Right kidney (tissue), 1 donor: ENCODE measurements at regions not wholly inside any gene's neighbourhood (a gene's known extent, or its start where the extent isn't known, plus 50 kb on each side); places are given as distances from the start of the nearest gene placed in this dataset.

ENCODE experiments used
- DNase-seq: peaks from one replicate; pipeline ENCODE4 v3.0.0-alpha.2; 2016

DNA sequence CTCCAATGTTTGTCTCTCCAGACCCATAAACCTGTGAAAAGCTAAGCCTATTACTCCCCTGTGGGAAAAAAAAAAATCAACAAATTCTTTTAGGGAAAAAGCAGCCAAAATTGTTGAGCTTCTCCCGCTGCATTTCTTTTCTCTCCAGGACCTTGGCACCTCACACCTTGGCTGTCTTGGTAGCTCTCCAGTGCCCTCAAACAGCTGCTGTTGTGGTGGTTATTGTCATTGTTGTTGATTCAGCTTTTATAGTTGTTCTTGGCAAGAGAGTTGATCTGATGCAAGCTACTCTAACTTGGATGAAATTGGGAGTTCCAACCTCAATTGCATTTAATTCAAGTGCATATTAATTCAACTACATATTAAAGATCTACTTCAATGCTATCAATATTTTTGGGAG, 516.9 kb upstream of the LARGE1 start:
- no peak for DNase-seq

DNA sequence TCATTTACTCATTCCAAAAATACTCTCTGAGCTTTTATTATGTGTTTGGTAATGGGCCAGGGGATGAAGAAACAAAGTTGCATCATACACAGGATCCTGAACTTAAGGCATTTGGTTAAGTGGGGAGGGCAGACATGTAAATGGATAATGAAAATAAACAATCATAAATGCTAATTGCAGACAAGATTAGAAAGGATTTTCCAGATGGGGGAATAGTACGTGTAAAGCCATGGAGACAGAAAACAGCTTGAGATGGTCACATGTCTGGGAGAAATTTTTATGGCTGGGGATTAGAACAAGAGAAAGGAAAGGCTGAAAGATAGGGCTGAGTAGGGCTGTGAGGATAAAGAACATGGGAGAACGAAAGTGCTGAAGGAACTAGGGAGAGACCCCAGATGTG, 534.3 kb upstream of the LARGE1 start:
- no peak for DNase-seq

DNA sequence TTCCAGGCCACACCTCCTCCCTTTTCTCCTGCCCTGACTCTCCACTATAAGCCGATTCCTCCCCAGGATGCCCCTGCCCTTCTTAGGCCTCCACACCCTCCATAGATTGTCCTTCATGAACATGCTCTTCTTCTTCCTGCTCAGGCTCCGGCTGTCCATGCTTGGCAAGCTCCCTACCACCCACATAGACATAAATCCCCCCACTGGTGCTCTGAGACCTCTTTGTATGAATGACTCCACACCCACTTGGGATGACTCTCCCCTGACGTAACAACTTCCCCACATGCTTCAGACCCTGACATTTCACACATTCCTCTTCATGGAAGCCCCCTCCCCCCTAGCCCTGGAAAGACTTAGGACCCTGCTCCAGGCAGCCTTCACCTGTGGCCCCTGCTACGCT, 542.5 kb upstream of the LARGE1 start:
- DNase-seq = no peak

DNA sequence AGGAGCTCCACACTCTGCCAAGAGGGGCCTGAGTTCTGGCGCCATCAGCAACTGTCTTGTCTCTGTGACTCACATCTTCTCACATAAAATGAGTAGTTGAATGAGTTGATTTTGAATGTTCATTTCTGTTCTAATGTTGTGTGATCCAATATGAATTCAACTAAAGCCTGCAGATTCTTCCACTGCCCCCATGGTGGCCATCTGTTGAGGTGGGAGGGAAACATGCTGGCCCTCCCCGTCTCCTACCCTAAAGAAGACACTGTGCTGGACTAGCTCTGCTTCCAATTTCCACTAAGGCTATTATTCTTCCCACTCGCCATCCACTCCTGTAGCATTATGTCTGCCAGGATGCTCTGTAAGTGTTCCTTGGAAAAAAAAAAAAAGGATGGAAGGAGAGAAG, 555.6 kb upstream of the LARGE1 start:
- DNase-seq = no peak

DNA sequence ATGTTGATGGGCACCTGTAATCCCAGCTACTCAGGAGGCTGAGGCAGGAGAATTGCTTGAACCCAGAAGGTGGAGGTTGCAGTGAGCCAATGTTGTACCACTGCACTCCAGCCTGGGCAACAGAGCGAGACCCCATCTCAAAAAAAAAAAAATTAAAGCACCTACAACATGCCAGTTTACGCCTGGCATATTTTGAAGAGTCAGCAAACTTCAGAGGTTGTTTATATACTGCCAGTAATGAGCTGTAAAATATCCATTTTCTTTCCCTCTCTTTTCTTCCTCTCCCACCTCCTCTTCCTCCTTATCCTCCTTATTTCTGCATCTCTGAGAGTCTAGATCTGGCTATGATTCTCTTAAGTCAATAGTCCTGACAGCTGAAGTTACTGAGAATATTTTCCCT, 556.5 kb upstream of the LARGE1 start:
- DNase-seq = no peak

DNA sequence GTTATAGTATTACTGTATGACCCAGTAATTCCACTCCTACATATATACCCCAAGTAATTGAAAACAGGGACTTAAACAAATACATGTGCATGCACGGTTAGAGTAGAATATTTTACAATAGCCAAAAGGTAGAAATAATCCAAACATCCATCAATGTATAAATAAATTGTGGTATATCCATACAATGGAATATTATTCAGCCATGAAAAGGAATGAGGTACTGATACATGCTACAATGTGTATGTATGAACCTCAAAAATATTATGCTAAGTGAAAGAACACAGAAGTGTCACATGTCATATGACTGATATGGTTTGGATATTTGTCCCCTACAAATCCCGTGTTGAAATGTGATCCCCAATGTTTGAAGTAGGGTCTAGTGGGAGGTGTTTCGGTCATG, 560.8 kb upstream of the LARGE1 start:
- DNase-seq = no peak

DNA sequence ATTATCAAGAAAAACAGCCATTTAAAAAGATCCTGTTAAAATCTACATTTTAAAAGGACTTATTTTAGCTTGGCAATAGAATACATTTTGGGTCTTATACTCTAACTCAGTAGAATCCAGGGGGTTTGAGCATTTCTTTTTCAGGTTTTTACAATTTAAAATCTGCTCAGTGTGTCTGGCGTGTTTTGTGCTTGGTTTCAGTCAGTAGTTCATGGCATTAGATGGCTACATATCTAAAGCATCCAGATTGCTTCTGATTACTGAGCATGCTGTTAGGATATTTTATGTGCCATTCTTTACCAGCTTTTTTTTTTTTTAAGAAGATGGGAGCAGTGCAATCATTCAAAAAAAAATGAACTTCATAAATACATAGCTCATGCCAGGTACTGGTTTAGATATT, 566.1 kb upstream of the LARGE1 start:
- DNase-seq = no peak

DNA sequence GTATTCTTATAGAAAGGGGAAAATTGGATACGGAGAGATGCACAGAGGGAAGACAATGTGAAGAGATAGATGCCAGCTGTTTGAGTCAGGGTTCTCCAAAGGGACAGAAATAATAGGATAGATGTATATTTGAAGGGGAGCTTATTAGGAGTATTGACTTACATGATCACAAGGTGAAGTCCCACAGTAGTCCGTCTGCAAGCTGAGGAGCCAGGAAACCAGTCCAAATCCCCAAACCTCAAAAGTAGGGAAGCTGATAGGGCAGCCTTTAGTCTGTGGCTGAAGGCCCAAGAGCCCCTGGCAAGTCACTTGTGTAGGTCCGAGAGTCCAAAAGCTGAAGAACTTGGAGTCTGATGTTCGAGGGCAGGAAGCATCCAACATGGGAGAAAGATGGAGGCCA, 569.6 kb upstream of the LARGE1 start:
- DNase-seq = no peak

DNA sequence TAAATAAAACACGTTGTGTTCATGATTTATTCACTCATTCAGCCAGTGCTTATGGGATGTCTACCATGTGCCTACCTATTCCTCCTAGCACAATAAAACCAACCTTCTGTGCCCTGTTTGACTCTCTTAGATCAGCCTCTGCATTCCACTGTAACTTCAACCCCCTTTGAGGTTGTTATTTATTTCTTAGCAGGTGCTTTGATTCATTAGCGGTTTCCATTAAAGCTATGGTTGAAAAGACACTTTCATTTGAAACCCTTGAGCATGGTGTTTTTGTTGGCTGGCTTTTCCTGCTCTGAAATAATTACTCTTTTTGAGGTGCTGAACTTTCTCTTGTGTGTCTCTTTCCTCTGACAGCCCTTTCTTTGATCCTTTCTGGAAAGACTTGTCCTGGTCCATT, 570.6 kb upstream of the LARGE1 start:
- peak; percentile 34 for DNase-seq

DNA sequence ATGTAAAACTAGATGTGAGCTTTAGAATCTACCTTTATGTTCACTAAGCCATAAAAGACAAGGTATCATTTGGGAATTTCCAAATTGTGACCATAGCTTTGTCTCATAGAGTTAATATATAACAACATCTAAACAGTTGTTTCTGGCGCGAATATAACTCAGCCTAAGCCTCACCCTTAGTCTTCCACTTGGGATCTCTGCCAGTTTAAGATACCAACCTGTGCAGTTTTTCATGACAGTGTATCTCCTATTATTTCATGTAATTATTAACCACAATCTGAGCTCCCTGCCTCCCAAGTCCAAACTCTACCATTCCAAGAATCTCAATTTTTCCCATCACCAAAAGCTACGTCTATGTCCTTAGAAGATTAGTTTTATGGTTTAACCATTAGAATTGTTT, 572.5 kb upstream of the ISX start:
- no peak for DNase-seq

DNA sequence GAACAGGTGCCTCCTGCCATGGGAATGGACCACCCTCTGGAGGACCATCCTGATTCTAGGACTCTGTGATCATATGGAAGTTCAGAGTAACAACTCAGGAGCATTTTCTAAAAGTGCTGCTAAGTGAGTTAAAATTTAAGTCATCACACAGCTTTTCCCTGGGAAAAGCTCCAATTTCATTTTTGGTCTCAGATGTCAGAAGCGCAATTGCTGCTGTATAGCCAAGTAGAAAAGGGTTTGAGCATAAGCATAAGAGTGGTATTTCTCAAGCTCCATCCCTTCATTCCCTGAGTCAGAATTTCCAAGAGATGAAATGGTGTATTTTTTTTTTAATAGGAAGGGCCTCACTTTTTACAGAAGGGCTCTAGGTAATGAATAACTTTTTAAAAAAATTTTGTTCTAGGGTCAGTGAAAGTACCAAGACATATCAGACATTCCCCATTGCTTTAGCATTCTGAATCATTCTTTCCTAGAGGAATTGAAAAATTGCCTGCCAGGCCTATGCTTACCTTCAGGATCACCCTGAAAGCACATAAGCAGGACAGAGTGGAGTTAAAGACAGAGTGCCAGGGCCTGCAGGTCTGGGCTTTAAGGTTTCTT, 564.5 kb upstream of the ISX start:
- no peak for DNase-seq

DNA sequence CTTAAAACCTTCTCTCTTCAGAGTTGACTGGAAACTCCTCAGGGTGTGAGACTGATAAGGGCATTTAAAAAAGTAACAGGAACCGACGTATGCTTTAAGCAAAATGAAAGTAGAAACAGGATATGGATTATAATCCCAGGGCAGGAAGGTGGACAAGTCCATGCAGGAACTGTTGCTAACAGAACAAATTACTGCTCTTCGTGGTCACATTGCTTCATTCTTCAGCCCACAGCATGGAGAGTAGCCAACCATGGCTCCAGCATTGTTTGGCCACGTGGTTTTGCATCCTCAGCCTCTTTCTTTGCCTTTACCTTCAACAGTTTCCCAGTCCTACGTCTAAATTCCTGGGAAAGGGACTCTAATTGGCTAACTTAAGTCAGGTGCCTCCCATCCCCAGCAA, 563.1 kb upstream of the ISX start:
- DNase-seq = no peak

DNA sequence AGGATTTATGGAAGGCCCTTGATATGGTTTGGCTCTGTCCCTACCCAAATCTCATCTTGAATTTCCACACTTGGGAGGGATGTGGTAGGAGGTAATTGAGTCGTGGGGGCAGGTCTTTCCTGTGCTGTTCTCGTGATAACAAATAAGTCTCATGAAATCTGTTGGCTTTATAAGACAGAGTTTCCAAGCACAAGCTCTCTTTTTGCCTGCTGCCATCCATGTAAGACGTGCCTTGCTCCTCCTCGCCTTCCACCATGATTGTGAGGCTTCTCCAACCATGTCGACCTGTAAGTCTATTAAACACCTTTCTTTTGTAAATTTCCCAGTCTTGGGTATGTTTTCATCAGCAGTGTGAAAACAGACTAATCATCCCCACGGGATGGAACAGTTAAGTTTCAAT, 557.2 kb upstream of the ISX start:
- DNase-seq = no peak

DNA sequence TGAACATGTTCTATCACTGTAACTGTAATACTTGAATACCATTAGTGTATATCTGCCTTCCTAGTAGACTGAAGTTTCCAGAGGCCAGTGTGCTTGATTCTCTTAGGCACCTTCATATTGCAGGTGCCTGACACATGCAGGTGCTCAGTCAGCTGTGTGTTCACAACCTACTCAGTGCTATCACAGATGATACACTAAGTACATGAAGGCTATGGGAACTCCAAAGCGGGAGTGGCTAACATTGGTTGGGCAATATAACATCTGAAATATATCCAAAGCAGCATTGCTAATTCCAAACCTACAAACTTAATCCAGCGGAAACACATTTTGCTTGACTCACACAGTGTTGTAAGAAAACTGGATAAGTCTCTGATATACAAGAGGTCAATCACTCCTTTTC, 539.3 kb upstream of the ISX start:
- no peak for DNase-seq

DNA sequence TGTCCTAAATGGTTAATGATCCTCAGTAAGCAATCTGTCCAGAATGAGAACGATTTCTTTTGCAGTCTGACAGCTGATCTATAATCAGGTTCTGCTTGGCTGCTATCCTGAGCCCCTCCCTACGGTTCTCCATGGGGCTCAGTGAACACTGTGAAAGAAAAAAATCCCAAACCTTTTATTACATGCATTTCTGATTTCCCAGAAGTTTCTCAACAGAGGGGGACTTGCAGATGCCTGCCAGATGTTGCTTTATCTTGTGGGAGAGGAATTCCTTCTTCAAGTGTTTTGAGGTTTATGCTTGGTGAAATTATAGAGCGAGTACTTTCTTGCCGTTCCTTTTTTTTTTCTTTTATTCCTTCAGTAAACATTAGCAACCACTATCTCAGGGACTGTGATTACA, 531.9 kb upstream of the ISX start:
- no peak for DNase-seq

DNA sequence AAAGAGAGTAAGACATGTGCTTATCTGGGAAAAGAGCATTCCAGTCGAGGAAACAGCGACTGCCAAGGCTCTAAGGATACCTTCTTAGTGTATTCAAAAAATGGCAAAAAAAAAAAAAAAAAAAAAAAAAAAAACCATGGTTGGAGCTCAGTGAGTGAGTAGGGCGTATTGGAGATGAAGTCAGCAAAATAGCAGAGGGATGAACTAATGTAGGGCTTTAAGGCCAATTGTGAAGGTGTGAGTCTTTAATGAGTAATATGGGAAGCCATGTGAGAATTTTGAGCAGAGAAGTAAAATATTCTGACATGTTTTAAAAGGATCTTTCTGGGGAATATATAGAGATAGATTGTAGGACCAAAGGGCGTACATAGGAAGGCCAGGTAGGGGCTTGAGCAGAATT, 498.6 kb upstream of the ISX start:
- no peak for DNase-seq

DNA sequence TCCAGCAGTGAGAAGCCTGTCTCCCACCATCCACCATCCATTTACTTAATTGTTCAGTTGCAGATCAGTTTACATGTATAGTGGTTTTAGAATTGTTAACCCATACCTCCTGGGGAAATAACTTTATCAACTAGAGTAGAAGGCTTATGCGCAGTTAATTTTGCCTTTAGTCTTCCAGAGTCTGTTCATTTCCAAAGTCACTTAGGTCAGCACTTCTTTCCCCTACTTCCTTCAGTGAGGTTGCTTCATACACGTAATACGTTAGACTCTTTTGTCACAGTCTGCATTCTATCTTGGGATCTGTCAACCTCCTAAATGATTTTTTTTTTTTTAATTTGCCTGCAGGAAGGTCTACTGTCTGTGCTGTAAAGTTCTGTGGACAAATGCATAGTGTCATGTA, 495.6 kb upstream of the ISX start:
- DNase-seq = no peak

DNA sequence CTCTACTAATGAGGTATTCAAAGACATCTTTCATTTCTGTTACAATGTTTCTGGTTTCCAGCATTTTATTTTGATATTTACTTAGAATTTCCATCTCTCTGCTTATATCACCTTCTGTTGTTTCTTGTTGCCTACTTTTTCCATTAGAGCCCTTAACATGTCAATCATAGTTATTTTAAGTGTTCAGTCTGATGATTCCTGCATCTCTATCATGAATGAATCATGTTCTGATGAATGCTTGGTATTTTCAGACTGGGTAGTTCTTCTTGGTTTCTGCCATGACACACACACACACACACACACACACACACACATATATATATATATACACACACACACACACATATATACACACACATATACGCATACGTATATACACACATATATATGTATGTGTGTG, 486.4 kb upstream of the ISX start:
- no peak for DNase-seq

DNA sequence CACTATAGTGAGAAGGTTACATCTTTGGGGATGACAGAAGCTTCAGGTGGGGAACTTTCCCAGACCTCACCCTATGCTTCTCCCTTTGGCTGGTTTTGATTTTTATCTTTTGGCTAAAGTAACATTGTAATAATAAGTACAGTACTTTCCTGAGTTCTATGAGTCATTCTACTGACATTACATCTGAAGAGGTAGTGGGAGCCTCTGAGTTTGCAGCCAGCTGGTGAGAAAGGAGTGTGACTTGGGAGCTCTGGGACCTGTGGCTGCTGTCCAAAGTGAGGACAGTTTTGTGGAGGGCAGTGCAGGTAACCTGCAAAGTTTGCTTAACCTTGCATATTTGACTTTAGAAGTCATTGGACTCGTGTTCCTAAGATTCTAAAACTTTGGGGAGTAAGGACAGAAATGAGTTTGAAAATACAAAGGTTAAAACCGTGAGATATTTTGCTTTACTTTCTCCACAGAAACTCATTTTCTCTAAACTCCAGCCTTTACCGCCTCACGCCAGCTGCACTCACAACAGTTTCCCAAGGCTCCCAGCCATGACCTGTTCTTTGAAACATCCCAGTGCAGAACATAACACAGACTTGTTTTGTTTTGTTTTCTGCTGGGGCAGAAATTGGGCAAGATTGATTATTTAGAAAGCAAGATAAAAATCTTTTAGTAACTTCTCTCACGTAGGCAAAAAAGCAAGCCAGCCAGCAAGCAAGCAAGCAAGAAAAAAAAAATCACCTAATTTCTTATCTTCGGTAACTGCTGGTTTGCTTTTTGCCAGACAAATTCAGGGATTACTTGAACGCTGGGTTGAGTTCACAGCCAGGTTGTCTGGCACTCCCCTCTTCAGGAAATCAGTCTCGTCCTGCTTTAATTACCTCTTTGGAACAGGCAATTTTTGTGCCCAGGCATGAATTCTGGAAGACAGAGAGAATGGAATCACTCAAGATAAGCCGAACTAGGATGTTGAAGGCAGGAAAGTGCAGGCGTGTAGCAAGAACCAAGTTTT, 478.3 kb upstream of the ISX start:
- DNase-seq = peak; percentile 27

DNA sequence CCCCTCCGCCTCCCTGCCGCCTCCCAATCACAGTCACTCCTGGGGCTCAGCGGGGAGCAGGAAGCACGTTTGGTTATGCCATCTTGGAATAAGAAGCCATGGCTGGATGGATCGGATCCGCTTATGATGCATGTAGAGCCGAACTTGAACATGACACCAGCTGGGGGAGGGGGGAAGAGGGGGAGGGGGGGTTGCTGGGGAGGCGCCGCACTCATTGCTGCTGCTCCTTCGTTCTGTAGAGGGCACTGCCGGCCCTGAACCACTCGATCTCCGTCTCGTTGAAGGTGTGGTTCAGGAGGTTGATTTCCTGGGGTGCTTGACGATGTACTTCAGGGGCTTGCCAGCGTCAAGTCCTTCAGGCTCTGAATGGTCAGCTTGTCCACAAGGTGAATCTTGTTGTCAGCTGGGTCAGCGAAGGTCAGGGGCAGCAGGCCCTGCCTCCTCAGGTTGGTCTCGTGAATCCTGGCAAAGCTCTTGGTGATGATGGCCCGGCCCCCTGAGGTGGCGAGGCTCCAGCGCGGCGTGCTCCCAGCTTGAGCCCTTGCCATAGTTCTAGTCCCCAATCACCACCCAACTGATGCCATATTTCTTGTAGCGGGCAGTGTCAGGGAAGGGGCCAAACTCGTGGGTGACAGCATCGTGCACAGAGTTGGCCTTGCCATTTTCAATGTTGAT, 476.9 kb upstream of the ISX start:
- no peak for DNase-seq

DNA sequence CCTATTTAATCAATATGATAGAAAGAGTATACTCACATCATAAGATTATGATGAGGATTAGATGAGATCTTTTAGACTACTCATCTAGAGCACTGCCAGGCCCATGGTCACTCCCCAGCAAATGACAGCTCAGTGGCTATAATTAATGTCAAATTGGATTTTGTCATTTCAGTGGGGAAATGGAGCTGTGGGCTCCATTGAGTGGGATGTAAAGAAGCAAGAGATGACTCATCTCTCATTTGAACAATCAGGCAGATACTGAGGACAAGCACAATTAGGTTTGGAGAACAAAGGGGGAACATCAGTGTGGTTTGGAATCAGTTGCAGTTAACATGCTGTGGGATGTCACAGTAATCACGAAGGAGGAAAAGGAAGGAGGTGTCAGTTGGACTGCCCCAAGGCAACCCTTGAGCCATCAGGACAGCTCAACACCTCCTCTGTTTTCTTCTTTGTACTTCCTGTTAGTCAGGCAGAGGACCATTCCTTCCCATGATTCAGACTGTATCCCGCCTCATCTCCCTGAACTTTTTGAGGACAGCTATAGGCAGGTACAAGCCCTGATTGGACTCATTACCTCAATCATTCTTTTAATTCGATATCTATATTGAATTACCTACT, 473.7 kb upstream of the ISX start:
- DNase-seq = no peak

DNA sequence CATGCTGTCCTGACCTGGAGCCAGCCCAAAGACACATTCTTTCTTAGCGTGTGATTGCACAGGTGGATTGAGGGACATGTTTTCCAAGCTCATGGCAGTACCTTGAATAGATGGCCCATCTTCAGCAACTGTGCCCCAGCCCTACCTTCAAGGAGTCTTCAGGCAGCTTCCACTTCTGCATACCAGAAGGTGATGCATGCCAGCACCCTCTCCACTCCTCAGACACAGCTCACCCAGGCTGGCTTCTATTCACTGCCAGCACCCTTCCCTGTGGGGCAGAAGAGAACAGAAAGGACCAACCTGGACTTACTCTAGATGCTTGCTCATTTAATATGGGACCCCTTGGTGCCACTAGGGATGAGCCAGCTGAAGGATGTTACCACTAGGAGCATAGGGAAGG, 466.4 kb upstream of the ISX start:
- no peak for DNase-seq

DNA sequence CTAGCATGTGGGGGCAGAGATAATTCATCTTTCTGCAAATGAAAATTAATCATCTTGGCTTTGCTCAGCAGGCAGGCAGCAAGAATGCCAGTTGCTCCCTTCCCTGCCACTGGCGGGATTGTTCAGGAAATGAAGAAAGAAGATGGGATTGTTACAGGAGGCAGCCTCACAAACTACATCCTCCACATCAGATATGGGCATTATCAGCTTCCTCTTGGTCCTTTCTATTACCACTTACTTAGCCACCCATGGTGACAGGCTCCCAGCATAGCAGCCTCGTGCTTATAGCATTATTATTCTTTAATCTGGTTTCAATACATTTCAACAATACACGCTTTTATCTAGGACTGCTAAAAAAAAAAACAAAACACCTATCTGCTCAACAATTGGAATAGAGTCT, 461.6 kb upstream of the ISX start:
- no peak for DNase-seq
